NCI-H2171 (cell line): ENCODE measurements at regions not wholly inside any gene's neighbourhood (a gene's known extent, or its start where the extent isn't known, plus 50 kb on each side); places are given as distances from the start of the nearest gene placed in this dataset.

Experiments
- DNase-seq: peaks from one replicate; lab custom pipeline; 2025; lab: John Stamatoyannopoulos, UW

GRCh38 chr4:20643631-20644030, 56.6 kb upstream of the PACRGL start:
- DNase-seq = no peak

- DNase-seq = no peak
Observed at GRCh38 chr4:20645236-20645635, 55.0 kb upstream of the PACRGL start.

- DNase-seq = no peak
Observed at GRCh38 chr4:20646287-20646686, 54.0 kb upstream of the PACRGL start.
